HUES64 (cell line): ENCODE measurements at regions not wholly inside any gene's neighbourhood (a gene's known extent, or its start where the extent isn't known, plus 50 kb on each side); places are given as distances from the start of the nearest gene placed in this dataset.

Source experiments
- H3K27ac ChIP-seq: 2 replicates; pipeline ENCODE4 v1.7.0; 2013; ENCODE audit warnings: low read depth, low read length, inconsistent platforms
- H3K27me3 ChIP-seq: 2 replicates; pipeline ENCODE4 v1.6.1; 2013; ENCODE audit warnings: mild to moderate bottlenecking, low read length; ENCODE audit not compliant: insufficient read depth
- H3K36me3 ChIP-seq: 2 replicates; pipeline ENCODE4 v1.6.1; 2013; ENCODE audit warnings: mild to moderate bottlenecking, low read length; ENCODE audit not compliant: insufficient read depth
- H3K4me1 ChIP-seq: 2 replicates; pipeline ENCODE4 v1.6.1; 2013; ENCODE audit warnings: mild to moderate bottlenecking, low read length, moderate library complexity; ENCODE audit not compliant: insufficient read depth
- H3K4me3 ChIP-seq: 2 replicates; pipeline ENCODE4 v1.5.1; 2013; ENCODE audit warnings: mild to moderate bottlenecking, low read length, moderate library complexity
- H3K9ac ChIP-seq: 2 replicates; pipeline ENCODE4 v1.6.1; 2013; ENCODE audit warnings: mild to moderate bottlenecking, low read depth, low read length
- H3K9me3 ChIP-seq: 2 replicates; pipeline ENCODE4 v1.6.1; 2013; ENCODE audit warnings: low read depth, low read length; ENCODE audit not compliant: insufficient read depth
- WGBS: fragments of 150-250, 120-280 bp; methylation state at CpG from one replicate; pipeline ENCODE4 v1.1.7; 2013; ENCODE audit warnings: missing lambda C conversion rate; 5-methylcytosine and 5-hydroxymethylcytosine counted together

DNA sequence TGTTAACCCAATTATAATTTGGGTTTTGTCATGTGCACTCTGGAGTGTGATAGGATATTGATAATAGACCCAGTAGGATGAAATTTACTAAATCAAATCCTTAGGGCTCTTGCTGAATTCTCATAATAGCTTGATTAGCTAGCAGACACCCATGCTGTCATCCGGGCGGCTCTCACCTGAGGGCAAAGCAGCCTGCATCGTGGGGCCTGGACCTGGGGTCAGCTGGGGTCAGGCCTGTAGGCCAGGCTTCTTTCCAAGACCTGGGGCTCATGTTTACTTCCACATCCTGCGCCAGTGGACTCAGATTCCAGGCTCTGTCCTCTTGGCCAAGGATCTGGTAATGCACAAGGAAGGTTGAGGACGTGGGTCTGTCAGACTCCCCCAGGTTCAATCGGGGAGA lies 486.3 kb downstream of the NPHP4 start:
- H3K9me3 ChIP-seq: no peaks in the 10 kb centered on the region
- no peak overlapping the region for H3K27ac ChIP-seq
- WGBS: 92% methylated on average over 6 of the region's 6 CpGs
- no peaks in the 10 kb centered on the region for H3K27me3 ChIP-seq
- no peak overlapping the region for H3K9ac ChIP-seq
- no peaks in the 10 kb centered on the region for H3K36me3 ChIP-seq
- no peaks in the 10 kb centered on the region for H3K4me1 ChIP-seq
- no peak overlapping the region for H3K4me3 ChIP-seq

DNA sequence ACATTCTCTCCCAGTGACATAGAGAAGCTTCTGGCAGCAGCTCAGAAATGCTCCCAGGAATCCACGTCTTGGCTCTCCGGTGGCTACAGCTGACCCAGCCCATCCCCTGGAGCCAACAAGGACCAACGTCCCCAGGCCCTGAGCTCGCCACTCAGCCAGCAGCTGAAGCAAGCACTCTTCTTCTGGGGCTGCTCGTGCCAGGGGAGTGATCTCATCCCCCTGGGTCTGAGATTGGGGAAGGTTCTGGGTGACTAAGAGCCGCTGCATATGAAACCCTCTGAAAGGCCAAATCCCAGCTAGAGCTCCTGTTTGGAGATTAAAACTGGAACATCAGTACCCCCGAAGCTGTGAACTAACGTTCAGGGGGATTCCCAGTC lies 487.9 kb downstream of the NPHP4 start:
- Histone ChIP-seq H3K4me3 (no peak overlapping the region), H3K9ac (no peak overlapping the region), H3K4me1 (no peaks in the 10 kb centered on the region), H3K27me3 (no peaks in the 10 kb centered on the region), H3K9me3 (no peaks in the 10 kb centered on the region), H3K27ac (no peak overlapping the region), H3K36me3 (no peaks in the 10 kb centered on the region)
- 84% methylated on average over 8 of the region's 8 CpGs for WGBS

DNA sequence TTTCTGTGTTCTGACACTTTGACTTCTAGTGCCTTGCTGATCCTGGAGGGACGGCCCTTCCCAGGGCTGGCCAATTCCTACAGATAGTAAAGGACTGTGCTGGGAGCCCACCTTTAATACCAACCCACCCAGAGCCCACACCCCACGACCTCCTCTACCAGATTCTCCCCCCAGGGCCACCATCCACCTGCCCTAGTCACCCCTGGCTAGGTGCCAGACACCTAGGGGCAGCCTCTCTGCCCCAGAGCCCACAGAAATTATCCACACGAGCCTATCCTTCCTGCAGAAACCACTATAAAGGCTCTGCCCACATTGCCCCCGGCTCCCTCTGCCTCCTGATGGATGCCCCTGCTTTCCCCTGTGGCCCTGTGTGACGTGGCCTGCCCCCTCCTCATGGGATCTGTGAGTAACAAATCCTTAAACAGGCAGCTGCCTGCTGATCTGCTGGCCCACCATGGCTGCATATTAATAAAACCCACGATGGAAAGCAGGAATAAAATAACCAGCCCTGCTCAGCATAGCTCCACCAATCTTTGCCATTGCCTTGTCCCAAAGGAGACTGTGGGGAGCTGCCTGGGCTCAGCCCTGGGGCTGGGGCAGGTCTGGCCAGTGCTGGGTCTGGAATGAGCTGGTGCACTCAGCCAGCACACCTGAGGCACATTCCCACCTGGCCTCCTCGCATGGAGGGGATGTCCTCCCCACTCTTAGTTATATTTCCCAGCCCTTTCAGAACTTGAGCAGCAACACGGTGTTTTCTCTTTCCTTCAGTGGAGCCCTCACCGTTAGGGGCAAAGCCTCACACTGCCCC lies 488.5 kb downstream of the NPHP4 start:
- Histone ChIP-seq H3K9ac (no peak overlapping the region), H3K4me1 (no peaks in the 10 kb centered on the region), H3K4me3 (no peak overlapping the region), H3K9me3 (no peaks in the 10 kb centered on the region), H3K27me3 (no peaks in the 10 kb centered on the region), H3K36me3 (no peaks in the 10 kb centered on the region), H3K27ac (no peak overlapping the region)
- WGBS: 88% methylated on average over 9 of the region's 9 CpGs

DNA sequence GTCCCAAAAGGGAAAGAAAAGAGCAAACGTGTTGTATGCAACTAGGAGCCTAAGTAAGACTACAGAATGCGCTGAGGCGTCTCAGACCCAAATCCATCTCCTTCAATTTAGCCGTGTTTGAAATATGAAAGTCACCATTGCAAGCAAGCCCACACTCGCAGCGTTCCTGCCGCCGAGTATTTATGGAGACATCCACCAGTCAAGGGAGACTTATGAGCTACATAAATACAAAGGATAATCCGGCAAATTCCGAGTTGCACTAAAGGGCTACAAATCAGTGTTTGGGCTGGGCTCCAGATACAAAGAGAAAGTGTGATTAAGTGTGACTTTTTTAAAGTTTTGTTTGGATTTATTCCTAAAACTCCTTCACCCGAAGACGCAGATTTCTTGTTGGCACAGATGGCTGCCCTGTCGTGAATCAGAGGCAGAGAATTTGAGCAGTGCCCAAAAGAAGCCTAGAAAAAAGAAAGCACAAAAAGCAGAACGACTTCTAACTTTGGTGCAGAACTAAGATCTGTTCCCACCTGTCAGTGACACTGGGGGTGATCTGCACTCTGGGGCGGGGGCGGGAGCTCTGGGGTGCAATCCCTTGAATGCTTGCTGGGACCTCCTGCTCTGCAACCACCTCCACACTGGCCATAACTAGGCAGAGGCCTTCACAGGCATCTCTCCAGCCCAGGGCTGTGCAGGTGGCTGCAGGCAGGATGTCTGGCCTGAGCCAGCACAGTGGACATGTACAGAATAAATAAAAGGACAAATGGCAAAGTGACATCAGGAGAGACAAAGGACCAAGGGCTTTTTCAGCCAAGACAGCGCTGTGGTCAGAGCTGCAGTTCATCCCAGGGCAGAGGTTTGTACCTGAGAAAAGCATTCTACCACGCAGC lies 489.7 kb downstream of the NPHP4 start:
- Histone ChIP-seq H3K36me3 (no peaks in the 10 kb centered on the region), H3K27me3 (no peaks in the 10 kb centered on the region), H3K9ac (no peak overlapping the region), H3K9me3 (no peaks in the 10 kb centered on the region), H3K4me3 (no peak overlapping the region), H3K4me1 (no peaks in the 10 kb centered on the region), H3K27ac (no peak overlapping the region)
- WGBS: 96% methylated on average over 18 of the region's 18 CpGs

DNA sequence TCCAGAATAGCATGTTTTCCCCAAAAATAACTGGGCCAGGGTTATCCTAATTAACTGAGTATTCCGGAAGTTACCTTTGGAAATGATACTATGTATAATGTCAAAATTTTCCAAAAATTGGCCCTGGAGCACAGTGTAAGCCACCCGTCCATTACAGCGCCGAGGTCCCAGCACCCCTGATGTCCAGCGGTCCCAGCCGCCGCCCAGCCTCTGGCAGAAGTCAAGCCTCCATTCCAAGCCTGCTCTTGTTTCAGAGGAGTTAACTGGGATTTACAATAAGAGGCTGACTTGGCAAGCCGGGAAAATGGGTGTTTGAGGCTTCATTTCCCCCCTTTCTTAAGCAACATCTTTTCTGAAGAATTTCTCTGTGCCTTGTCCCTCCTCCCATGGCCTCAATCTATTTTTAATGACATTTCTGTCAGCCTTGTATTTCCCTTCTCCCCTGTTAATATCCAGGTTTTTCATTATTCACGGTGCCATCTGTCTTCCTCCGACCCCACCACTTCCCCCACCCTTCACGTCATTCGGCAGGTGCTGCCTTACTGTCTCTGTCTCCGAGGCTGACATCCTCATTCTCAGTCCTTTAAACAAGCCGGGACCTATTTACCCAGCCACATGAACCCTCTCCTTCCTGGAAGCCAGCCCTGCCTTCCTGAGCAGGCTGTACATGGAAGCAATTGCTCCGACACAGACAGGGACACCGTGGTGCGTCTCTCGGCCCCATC lies 490.9 kb downstream of the NPHP4 start:
- Histone ChIP-seq H3K4me1 (no peaks in the 10 kb centered on the region), H3K9me3 (no peaks in the 10 kb centered on the region), H3K9ac (no peak overlapping the region), H3K27me3 (no peaks in the 10 kb centered on the region), H3K27ac (no peak overlapping the region), H3K36me3 (no peaks in the 10 kb centered on the region), H3K4me3 (no peak overlapping the region)
- WGBS: 94% methylated on average over 18 of the region's 18 CpGs

DNA sequence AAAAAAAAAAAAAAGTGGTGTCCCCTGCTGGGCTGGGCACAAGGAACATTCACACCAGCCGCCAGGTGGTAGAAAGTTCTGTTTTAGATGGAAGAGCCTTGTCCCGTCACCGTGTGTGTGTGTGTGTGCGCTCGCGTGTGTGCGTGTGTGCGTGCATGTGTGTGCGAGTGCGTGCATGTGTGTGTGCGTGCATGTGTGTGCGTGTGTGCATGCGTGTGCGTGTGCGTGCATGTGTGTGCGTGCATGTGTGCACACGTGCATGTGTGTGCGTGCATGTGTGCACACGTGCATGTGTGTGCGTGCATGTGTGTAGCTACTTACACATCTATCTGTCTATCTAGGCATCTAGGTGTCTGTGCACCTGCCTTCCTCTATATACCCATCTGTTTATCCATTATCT lies 491.7 kb downstream of the NPHP4 start:
- Histone ChIP-seq H3K36me3 (no peaks in the 10 kb centered on the region), H3K9ac (no peak overlapping the region), H3K27ac (no peak overlapping the region), H3K4me1 (no peaks in the 10 kb centered on the region), H3K4me3 (no peak overlapping the region), H3K27me3 (no peaks in the 10 kb centered on the region), H3K9me3 (no peaks in the 10 kb centered on the region)
- 93% methylated on average over 20 of the region's 20 CpGs for WGBS

DNA sequence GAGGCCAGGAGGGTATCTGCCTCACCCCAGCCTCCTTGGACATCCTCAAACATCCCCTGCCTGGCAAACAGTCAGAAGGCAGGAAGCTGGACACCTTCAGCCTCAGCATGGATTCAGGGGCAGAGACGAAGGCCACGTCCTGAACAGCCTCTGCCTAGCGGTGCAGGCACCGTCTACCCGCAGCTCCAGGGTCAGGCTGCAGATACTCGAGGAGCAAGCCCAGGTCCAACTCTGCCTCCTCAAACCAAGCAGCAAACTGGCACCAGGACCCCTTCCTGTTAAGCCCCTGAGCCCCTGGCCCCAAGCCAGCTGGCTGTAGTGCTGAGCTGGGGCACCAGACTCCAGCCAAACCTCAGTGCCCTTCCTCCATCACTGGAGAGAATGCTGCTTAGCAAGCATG lies 494.7 kb downstream of the NPHP4 start:
- Histone ChIP-seq H3K4me1 (no peaks in the 10 kb centered on the region), H3K9ac (no peak overlapping the region), H3K36me3 (no peaks in the 10 kb centered on the region), H3K27ac (no peak overlapping the region), H3K27me3 (no peaks in the 10 kb centered on the region), H3K4me3 (no peak overlapping the region), H3K9me3 (no peaks in the 10 kb centered on the region)
- WGBS: 94% methylated on average over 6 of the region's 6 CpGs

DNA sequence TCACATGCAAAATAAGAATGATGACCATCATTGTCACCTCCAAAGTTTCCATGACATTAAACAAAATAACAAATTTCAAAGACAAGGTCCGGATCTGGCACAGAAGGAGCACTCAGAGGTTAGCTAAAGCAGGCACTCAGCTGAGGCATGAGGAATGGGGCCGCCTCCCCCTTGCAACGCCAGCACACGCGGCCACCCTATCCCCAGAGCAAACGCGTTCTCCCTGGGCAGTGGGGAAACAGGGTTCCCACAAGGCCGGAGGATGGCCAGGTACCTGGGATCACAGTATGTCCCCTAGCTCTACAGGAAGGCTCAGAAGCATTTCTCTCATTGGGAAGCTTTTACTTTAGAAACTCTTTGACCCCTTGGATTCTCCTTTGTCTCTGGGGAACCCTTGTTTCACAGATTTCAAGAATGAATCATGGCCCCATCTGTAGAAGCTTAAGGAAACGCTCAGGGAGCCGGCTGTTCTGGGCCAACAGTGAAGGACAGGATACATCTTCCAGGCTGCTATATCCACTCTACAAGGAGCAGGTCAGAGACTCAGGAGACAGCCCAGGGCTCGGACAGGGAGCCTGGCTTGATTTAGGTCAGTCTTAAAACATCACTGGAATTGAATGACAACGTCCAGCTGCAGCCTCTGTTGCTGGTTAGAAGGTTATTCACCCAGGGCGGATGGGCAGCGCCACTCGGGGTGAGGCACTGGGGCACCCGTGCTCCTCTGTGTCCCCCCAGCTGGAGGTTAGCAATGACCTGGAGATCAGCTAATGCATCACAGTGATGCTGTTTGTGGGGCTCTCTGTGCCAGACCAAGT lies 496.4 kb downstream of the NPHP4 start:
- no peaks in the 10 kb centered on the region for H3K4me1 ChIP-seq
- H3K9me3 ChIP-seq: no peaks in the 10 kb centered on the region
- H3K27me3 ChIP-seq: no peaks in the 10 kb centered on the region
- no peaks in the 10 kb centered on the region for H3K36me3 ChIP-seq
- 93% methylated on average over 16 of the region's 16 CpGs for WGBS
- H3K9ac ChIP-seq: no peak overlapping the region
- H3K4me3 ChIP-seq: no peak overlapping the region
- H3K27ac ChIP-seq: no peak overlapping the region

DNA sequence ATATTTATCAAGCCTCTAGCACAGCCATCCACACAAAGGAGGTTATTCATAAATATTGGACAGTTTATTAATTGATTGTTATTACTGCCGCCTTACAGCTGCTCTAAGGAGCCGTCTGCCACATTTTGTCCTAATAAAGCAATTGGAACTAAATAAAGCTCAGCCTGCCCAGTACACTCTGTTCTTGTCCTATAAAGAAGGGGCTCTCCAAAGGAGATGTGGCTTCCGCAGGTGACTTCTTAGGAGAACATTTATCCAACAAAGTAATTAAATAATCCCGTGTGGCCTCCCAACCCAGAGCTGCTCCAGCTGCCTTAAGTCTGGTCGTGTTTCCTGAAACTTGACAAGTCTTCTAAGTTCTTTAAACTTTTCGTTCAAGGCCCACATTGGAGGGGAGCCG lies 497.7 kb downstream of the NPHP4 start:
- no peak overlapping the region for H3K27ac ChIP-seq
- H3K4me3 ChIP-seq: no peak overlapping the region
- no peaks in the 10 kb centered on the region for H3K4me1 ChIP-seq
- no peaks in the 10 kb centered on the region for H3K36me3 ChIP-seq
- no peaks in the 10 kb centered on the region for H3K9me3 ChIP-seq
- H3K27me3 ChIP-seq: no peaks in the 10 kb centered on the region
- WGBS: 87% methylated on average over 7 of the region's 7 CpGs
- no peak overlapping the region for H3K9ac ChIP-seq

DNA sequence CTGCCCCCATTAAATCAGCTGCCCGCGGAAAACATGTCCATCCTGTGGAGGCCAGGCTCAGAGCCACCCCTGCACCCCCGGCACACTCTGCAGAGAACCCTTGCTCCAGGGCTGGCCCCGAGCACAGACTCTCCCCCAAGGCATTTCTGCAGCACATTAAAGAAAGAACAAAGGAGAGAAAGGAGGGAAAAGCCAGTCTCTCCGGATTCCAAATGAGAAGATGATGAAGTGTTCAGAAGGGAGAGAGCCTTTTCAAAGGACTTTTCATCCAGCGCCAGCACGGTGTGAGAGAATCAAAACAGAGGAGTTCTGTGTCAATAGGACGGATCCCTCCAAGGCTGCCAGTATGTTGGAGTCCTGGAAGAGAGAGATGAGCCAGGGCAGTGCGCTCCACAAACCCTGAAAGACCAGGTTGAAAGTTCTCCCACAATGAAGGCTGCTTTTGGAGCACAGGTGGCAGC lies 498.3 kb downstream of the NPHP4 start:
- no peak overlapping the region for H3K9ac ChIP-seq
- H3K4me3 ChIP-seq: no peak overlapping the region
- H3K27me3 ChIP-seq: no peaks in the 10 kb centered on the region
- H3K9me3 ChIP-seq: no peaks in the 10 kb centered on the region
- H3K27ac ChIP-seq: no peak overlapping the region
- H3K4me1 ChIP-seq: no peaks in the 10 kb centered on the region
- 85% methylated on average over 9 of the region's 9 CpGs for WGBS
- H3K36me3 ChIP-seq: no peaks in the 10 kb centered on the region
